ENCODE measurements at regions not wholly inside any gene's neighbourhood (a gene's known extent, or its start where the extent isn't known, plus 50 kb on each side); places are given as distances from the start of the nearest gene placed in this dataset.
"Not testable (repeated sequence)": the region's sequence is repeated elsewhere in the genome, so short reads cannot be mapped to it uniquely, and the experiment has no call there.

DNA sequence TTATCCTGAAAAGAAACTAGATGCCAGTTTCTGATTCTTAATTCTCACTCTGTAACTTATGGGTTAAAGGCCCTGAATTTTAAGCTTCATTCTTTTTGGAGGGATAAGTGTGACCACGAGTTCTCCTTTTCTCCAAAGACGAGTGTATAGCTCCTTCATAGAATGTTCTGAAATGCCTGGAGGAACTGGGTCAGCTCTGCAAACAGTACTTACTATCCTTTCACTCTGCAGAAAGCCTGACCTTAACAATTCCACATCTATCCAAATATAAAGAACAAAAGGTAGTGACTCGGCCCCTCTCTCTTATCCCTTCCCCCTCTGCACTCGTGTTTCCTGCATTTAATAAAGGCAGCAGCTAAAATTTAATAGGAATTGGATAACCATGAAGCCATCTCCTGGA, 150.5 kb downstream of the LYPLAL1 start:
- Mint-ChIP-seq H3K9me3 (peaks cover 19 to 20% of the 10 kb centered on the region in 2 donors), H3K27me3 (no peaks in the 10 kb centered on the region), H3K4me1 (peaks cover 13% of the 10 kb centered on the region), H3K27ac (no peak overlapping the region), H3K4me3 (no peak overlapping the region)
- ATAC-seq (no peak), DNase-seq (no peak)

DNA sequence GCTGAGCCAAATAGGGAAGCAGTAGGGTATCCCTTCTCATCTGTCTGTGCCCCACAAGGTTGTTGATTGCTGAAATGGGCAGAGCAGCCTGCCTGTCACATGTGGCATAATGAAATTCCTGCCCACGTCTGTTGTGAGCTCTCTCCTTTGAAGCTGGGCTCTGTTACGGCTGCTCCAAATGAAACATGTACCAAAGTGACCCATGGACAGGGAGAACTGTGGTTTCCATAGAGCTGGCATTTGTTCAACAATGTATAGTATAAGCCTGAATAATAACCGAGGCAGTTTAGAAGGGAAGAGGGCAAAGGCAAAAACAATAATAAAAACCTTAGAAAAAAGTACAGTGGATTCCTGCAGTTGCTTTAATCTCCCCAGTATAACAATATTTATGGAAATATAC, 149.7 kb downstream of the LYPLAL1 start:
- H3K27me3 Mint-ChIP-seq, result no peaks in the 10 kb centered on the region
- no peak overlapping the region for H3K4me3 Mint-ChIP-seq
- ATAC-seq (no peak), DNase-seq (no peak)
- H3K4me1 Mint-ChIP-seq, result peaks cover 13% of the 10 kb centered on the region
- peak overlapping the region in 1 of 2 donors; percentile 71 for H3K27ac Mint-ChIP-seq
- H3K9me3 Mint-ChIP-seq, result peaks cover 19 to 20% of the 10 kb centered on the region in 2 donors

DNA sequence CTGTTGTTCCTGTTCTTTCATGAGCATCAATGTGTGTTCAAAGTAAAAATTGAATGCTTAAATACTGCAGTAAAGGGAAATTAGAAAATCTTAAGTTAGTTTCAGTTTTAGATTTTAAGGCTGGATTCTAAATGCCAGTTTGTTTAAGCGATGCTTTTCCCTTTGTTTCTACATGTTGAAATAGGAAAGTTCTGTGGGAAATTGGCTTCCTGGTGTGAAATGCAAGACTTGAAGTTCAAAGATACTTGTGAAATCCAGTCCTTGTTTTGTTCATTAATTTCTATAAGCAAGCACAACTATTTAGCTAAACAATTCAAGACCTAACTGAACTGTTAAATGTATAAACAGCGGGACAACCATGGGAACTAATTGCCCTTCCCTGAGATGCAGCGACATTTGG, 149.1 kb downstream of the LYPLAL1 start:
- no peak for DNase-seq
- no peak overlapping the region for H3K27ac Mint-ChIP-seq
- H3K9me3 Mint-ChIP-seq, result peaks cover 13% of the 10 kb centered on the region in 2 donors
- ATAC-seq, result no peak
- H3K4me3 Mint-ChIP-seq, result no peak overlapping the region
- peaks cover 13% of the 10 kb centered on the region for H3K4me1 Mint-ChIP-seq
- H3K27me3 Mint-ChIP-seq, result no peaks in the 10 kb centered on the region

DNA sequence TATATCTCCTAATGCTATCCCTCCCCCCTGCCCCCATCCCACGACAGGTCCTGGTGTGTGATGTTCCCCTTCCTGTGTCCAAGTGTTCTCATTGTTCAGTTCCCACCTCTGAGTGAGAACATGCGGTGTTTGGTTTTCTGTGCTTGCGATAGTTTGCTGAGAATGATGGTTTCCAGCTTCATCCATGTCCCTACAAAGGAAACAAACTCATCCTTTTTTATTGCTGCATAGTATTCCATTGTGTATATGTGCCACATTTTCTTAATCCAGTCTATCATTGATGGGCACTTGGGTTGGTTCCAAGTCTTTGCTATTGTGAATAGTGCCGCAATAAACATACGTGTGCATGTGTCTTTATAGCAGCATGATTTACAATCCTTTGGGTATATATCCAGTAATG, 146.9 kb downstream of the LYPLAL1 start:
- not testable (repeated sequence) for ATAC-seq, H3K4me3 Mint-ChIP-seq, DNase-seq

DNA sequence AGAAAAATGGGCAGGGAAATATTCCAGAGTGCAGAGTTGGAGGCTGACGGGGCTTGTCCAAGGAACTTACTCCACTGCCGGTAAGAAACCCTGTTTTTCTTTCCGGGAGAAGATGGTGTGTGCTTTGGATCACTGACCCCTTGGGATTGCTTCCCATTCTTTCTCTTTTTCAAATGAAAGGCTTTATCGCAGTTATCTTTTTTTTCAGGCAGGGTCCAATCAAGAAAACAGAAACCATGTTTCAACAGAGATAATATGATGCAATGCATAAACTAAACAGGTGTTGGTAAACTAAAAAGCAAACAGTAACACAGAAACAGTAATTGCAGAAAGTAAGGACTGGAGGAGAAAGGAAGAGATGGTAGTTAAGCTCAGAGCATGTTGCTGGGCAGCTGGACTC, 145.1 kb downstream of the LYPLAL1 start:
- H3K4me3 Mint-ChIP-seq, result no peak overlapping the region
- H3K27ac Mint-ChIP-seq, result no peak overlapping the region
- no peak for ATAC-seq
- peaks cover 4 to 5% of the 10 kb centered on the region in 2 donors for H3K9me3 Mint-ChIP-seq
- no peak for DNase-seq
- H3K27me3 Mint-ChIP-seq, result no peaks in the 10 kb centered on the region
- H3K4me1 Mint-ChIP-seq, result peaks cover 7% of the 10 kb centered on the region

More for the DNA sequence above, 146.9 kb downstream of the LYPLAL1 start:
- peaks cover 10% of the 10 kb centered on the region for H3K4me1 Mint-ChIP-seq
- not testable (repeated sequence) for H3K9me3 Mint-ChIP-seq, H3K27me3 Mint-ChIP-seq, H3K27ac Mint-ChIP-seq

DNA sequence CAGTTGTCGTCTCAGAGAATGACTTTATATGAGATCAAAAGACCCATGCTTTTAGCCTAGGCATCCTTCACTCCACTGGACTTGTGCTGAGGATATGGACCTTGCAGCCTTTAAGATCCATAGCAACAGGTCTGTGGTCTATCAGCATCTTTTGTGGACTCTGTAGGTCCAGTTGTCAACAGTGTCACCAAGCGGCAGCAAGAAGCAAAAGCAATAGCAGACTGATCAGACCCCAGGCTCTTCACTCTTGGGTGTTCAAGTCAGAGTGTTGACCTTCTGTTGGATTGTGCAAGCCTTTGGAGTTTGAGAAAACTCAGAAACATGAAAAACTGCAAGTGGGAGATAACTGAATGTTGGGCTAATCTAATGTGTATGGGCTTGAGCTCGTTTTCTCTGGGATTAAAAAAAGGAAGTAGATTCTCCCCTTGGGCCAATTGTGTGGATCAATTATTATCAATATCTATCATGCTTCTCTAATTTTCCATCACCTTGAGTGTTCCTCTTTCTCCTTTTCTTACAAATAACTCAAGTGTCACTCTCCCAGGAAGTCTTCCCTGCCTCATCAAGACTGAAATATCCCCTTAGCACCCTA, 144.2 kb downstream of the LYPLAL1 start:
- no peak for ATAC-seq
- peaks cover 5 to 6% of the 10 kb centered on the region in 2 donors for H3K9me3 Mint-ChIP-seq
- peaks cover under 1% of the 10 kb centered on the region for H3K4me1 Mint-ChIP-seq

DNA sequence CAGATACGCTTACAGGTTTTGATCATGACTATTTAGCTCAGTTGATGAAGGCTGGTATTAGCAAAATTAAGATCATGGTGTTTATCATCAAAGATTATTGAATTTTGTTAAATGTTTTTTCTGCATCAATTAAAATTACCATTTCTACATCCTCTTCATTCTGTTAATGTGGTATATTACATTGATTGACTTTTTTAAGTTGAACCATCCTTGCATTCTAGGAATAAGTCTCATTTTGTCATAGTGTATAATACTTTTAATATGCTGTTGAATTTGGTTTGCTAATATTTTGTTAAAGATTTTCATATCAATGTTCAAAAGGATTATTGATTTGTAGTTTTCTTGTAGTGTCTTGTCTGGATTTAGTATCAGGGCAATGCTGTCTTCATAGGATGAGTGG, 142.4 kb downstream of the LYPLAL1 start:
- DNase-seq, result no peak
- Mint-ChIP-seq H3K27me3 (no peaks in the 10 kb centered on the region), H3K4me3 (no peak overlapping the region), H3K27ac (no peak overlapping the region), H3K9me3 (peaks cover 5 to 6% of the 10 kb centered on the region in 2 donors), H3K4me1 (no peaks in the 10 kb centered on the region)
- no peak for ATAC-seq

More for the DNA sequence above, 144.2 kb downstream of the LYPLAL1 start:
- Mint-ChIP-seq H3K4me3 (no peak overlapping the region), H3K27me3 (no peaks in the 10 kb centered on the region), H3K27ac (no peak overlapping the region)
- DNase-seq, result no peak

DNA sequence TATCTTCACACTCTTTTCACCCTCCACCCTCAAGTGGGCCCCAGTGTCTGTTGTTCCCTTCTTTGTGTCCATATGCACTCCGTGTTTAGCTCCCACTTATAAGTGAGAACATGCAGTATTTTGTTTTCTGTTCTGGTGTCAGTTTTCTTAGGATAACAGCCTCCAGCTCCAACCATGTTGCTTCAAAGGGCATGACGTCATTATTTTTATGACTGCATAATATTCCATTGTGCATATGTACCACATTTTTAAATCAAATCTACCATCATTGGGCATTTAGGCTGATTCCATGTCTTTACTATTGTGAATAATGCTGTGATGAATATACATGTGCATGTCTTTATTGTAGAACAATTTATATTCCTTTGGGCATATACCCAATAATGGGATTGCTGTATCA, 140.3 kb downstream of the LYPLAL1 start:
- no peaks in the 10 kb centered on the region for H3K4me1 Mint-ChIP-seq
- no peaks in the 10 kb centered on the region for H3K27me3 Mint-ChIP-seq
- peaks cover 6 to 9% of the 10 kb centered on the region in 2 donors for H3K9me3 Mint-ChIP-seq
- H3K27ac Mint-ChIP-seq, result no peak overlapping the region
- ATAC-seq (no peak), DNase-seq (no peak)
- H3K4me3 Mint-ChIP-seq, result no peak overlapping the region

DNA sequence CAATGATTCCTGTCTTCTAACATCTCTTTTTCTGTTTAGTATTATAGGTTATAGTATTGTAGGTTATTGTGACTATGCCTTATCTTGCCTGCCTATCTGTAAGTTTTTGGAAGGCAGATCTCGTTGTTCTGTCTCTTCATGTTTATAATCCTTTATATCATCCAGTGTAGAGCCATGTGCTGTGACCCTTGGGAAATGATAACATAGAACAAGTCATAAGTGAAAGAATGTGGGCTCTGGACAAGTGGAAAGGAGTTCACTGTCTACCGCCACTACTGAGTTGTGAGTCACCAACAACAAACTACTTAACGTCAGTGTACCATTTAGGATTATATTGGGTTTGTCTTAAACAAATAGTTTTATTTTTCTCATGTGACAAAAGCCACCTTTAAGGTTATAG, 139.3 kb downstream of the LYPLAL1 start:
- H3K4me3 Mint-ChIP-seq, result no peak overlapping the region
- no peaks in the 10 kb centered on the region for H3K4me1 Mint-ChIP-seq
- peaks cover 9 to 10% of the 10 kb centered on the region in 2 donors for H3K9me3 Mint-ChIP-seq
- DNase-seq (no peak), ATAC-seq (no peak)
- no peaks in the 10 kb centered on the region for H3K27me3 Mint-ChIP-seq
- no peak overlapping the region for H3K27ac Mint-ChIP-seq

DNA sequence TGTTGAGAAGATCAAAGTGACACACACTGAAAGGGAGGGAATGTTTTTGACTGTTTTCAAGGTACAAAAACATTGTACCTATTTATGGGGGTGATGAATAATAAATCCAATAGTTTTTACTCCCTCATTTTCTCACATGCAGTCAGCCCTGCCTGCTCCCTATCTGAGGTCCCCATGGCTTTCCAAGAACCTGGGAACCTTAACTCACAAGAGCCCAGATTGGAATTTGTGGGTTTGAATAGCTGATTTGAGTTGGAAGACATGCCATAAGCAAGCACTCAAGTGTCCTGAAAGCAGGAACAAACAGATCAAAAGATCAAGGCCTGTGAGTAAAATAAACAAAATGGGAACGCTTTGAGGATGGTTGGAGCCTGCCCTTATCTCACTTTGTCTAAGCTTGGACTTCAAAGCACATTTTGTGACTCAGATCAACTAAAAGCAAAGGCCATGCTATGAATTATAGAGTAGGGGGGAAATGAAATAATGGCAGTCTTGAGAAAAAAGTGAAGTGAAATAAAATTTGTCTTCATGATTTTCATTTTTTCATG, 136.6 kb downstream of the LYPLAL1 start:
- Mint-ChIP-seq H3K4me3 (no peak overlapping the region), H3K4me1 (no peaks in the 10 kb centered on the region), H3K9me3 (peaks cover 9 to 14% of the 10 kb centered on the region in 2 donors), H3K27ac (no peak overlapping the region), H3K27me3 (no peaks in the 10 kb centered on the region)
- ATAC-seq (no peak), DNase-seq (no peak)

DNA sequence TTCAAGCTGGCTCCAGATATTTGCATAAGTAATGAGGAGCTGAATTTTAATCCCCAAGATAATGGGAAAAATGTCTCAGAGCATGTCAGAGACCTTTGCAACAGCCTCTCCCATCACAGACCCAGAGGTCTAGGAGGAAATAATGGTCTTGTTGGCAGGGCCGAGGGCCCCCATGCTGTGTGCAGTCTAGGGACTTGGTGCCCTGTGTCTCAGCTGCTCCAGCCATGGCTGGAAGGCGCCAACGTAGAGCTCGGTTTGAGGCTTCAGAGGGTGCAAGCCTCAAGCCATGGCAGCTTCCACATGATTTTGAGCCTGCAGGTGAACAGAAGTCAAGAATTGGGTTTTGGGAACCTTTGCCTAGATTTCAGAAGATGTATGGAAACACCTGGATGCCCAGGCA, 134.7 kb downstream of the LYPLAL1 start:
- Mint-ChIP-seq H3K27ac (no peak overlapping the region), H3K4me1 (no peaks in the 10 kb centered on the region), H3K4me3 (no peak overlapping the region)

DNA sequence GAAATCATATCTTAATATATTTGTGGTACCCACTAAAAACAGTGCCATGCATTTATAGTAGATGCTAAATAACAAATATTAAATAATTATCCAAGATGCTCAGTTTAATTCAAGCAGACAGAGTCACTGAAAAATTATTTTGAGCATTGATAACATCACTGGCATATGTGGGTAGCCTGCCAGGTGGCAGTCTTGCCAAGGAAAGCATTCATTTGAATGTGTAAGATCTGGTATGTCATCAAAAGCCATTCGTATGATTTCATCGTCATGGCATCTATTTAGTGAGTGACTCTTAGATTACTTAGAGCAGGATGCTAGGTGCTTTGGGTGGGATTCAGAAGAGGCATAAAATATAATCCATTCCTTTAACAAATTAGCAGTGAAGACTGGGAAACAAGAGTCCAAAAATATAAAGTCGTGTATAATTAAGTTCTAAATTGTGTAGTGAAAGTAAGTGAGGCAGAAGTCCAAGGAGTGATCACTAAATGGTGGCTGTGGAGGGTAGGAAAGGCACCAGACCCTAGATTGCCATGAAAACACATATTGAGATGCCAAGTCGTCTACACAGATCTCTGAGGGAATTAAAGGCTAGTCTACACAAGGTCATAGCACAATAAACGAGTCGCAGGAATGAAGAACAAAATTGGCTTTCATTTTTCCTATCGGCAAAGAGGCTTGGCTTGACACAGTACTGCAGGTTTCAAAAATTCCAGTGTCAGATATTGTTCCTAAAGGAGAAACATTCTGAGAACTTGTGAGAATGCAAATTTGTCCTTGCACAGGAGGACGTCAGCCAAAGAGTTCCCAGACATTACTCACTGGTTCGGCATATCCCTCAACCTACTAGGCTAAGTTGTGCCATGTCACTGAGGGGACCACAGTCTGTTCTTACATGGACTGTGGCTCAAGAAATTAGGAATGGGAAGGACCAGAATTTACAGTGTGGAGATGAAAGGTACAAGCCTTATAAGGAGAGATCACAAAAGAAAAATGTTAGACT, 130.8 kb downstream of the LYPLAL1 start:
- DNase-seq, result no peak
- Mint-ChIP-seq H3K27ac (no peak overlapping the region), H3K27me3 (no peaks in the 10 kb centered on the region), H3K9me3 (peaks cover 2 to 8% of the 10 kb centered on the region in 2 donors), H3K4me3 (no peak overlapping the region), H3K4me1 (no peaks in the 10 kb centered on the region)
- no peak for ATAC-seq

More for the DNA sequence above, 134.7 kb downstream of the LYPLAL1 start:
- Mint-ChIP-seq H3K27me3 (no peaks in the 10 kb centered on the region), H3K9me3 (peaks cover 4 to 8% of the 10 kb centered on the region in 2 donors)
- DNase-seq (no peak), ATAC-seq (no peak)

DNA sequence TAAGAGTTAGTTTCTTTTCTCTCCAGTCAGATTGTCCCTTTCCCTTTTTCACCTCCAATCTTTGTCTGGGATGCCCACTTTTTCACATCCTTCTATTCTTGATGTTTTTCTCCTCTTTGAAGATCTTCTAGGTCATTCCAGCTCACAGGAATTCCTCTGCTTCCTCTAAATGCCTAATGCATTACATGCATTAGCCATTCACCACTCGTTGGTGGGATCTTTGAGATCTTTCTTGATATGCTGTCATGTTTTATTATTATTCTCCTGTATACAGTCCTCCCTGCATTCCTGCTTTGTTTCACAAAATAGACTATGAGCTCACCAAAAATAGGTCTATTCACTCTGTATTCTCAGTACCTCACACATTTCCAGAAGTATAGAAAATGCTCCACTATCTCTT, 129.0 kb downstream of the LYPLAL1 start:
- ATAC-seq (no peak), DNase-seq (no peak)
- Mint-ChIP-seq H3K4me1 (no peaks in the 10 kb centered on the region), H3K9me3 (peaks cover 0 to 2% of the 10 kb centered on the region in 2 donors), H3K27me3 (no peaks in the 10 kb centered on the region), H3K27ac (no peak overlapping the region), H3K4me3 (no peak overlapping the region)

DNA sequence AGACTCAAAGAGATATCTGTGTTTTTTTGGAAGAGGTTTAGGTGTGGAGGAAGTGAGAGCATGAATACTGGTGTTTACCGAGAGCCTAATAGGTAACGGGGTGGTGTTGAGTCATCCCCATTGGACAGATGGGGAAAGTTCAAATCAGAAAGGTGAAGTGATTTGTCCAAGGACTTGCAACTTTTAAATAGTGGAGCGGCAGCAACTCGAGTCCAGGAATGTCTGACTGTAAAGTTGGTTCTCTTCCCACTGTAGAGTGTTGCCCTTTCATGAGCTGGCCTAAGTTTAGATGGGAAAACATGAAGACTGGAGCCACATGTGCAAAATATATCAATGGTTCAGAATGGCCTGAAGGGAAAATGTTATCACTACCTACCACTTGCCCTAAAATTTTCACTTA, 125.7 kb downstream of the LYPLAL1 start:
- ATAC-seq, result no peak
- Mint-ChIP-seq H3K27me3 (no peaks in the 10 kb centered on the region), H3K27ac (no peak overlapping the region), H3K9me3 (no peaks in the 10 kb centered on the region), H3K4me1 (no peaks in the 10 kb centered on the region), H3K4me3 (no peak overlapping the region)
- no peak for DNase-seq

DNA sequence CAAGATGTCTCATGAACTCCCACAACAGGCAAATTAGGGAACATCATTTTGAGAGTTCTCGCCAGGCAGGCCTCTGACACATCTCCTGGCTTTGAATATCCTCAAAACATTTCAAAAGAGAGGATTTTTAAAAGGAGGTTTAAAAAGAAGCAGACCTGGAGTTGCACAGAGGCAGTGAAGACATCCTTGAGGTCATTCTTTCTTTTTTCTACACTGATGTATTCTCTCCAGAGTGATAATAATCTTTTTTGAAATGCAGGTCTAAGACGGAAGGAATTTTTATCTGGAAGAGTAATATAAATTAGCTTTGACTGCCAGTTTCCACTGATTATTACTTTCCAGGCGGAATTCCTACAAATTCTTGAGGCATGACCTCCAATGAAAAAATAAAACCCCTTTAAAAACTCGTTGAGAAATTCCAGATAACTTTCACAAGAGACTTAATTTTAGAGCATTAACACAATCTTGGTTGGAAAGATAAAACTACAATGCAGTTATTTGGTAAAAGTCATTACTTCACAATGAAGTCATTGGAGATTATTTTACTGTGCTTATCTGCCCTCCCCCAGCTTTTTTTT, 125.0 kb downstream of the LYPLAL1 start:
- DNase-seq (no peak), ATAC-seq (no peak)
- Mint-ChIP-seq H3K27ac (no peak overlapping the region), H3K4me3 (no peak overlapping the region), H3K27me3 (no peaks in the 10 kb centered on the region), H3K9me3 (no peaks in the 10 kb centered on the region), H3K4me1 (no peaks in the 10 kb centered on the region)

Data from stimulated activated naive CD8-positive, alpha-beta T cell treated with anti-CD3 and anti-CD28 coated beads, Interleukin-15, amount 100 ng/mL, for 72 hours (primary cell).